IMR-90 (cell line): ENCODE measurements at regions not wholly inside any gene's neighbourhood (a gene's known extent, or its start where the extent isn't known, plus 50 kb on each side); places are given as distances from the start of the nearest gene placed in this dataset.

ENCODE experiments used
- ATAC-seq: fragments of 200-7000 bp; cut with Tn5 transposase; 2 replicates; pipeline ENCODE4 v1.9.1; 2020; ENCODE audit warnings: low read depth, mild to moderate bottlenecking, moderate library complexity
- BruUV-seq: library from RNA; stranded (reverse); fragments of 400-500 nt; replicated peaks from 2 replicates; lab custom pipeline; 2021; lab: Mats Ljungman, UMichigan
- CTCF ChIA-PET: fragments of 300-600 bp; formaldehyde crosslinking; extraction: SDS; loops from one replicate; lab custom pipeline; 2021; ENCODE audit warnings: antibody characterized with exemption; lab: Yijun Ruan, JAX
- POLR2A ChIA-PET: fragments of 300-600 bp; sonication (Branson Sonifier 250); formaldehyde crosslinking; loops from one replicate; lab custom pipeline; 2022; ENCODE audit warnings: antibody characterized with exemption; ENCODE audit not compliant: unreplicated experiment; lab: Charles Lee
- DNase-seq: peaks from one replicate; pipeline ENCODE4 v3.0.0; 2013
- H2AFZ ChIP-seq: replicated peaks from 2 replicates; pipeline ENCODE3; 2013; ENCODE audit warnings: low read length, mild to moderate bottlenecking; ENCODE audit not compliant: poor library complexity
- H2AK5ac ChIP-seq: 2 replicates; pipeline ENCODE4 v1.6.1; 2013; ENCODE audit warnings: low read depth, low read length, inconsistent platforms
- H2AK9ac ChIP-seq: replicated peaks from 2 replicates; pipeline ENCODE3; 2013; ENCODE audit warnings: mild to moderate bottlenecking, low read depth, low read length, moderate library complexity; ENCODE audit not compliant: poor library complexity
- H2BK120ac ChIP-seq: 2 replicates; pipeline ENCODE4 v1.6.1; 2013; ENCODE audit warnings: low read depth, low read length, inconsistent platforms
- H2BK15ac ChIP-seq: 3 replicates; pipeline ENCODE4 v1.6.1; 2013; ENCODE audit warnings: low read depth, low read length, inconsistent platforms
- H2BK20ac ChIP-seq: 2 replicates; pipeline ENCODE4 v1.6.1; 2013; ENCODE audit warnings: low read depth, mild to moderate bottlenecking, inconsistent platforms, low read length, moderate library complexity
- H2BK5ac ChIP-seq: 2 replicates; pipeline ENCODE4 v1.6.1; 2013; ENCODE audit warnings: mild to moderate bottlenecking, low read depth, low read length, inconsistent platforms; ENCODE audit not compliant: poor library complexity, severe bottlenecking
- H3K14ac ChIP-seq: replicated peaks from 2 replicates; pipeline ENCODE4 v1.6.1; 2013; ENCODE audit warnings: low read depth, low read length, inconsistent platforms
- H3K18ac ChIP-seq: 2 replicates; pipeline ENCODE4 v1.6.1; 2013; ENCODE audit warnings: low read depth, low read length, control low read depth
- H3K23ac ChIP-seq: 2 replicates; pipeline ENCODE4 v1.6.1; 2013; ENCODE audit warnings: low read depth, low read length, inconsistent platforms
- H3K27ac ChIP-seq: 2 replicates; pipeline ENCODE4 v1.5.1; 2013; ENCODE audit warnings: mild to moderate bottlenecking, control low read depth, low read length; ENCODE audit not compliant: insufficient read depth
- H3K27me3 ChIP-seq: 2 replicates; pipeline ENCODE4 v1.6.1; 2013; ENCODE audit warnings: low read length; ENCODE audit not compliant: control insufficient read depth, insufficient read depth
- H3K36me3 ChIP-seq: 2 replicates; pipeline ENCODE4 v1.6.1; 2013; ENCODE audit warnings: low read length, mixed read lengths; ENCODE audit not compliant: control insufficient read depth, insufficient read depth
- H3K4ac ChIP-seq: 2 replicates; pipeline ENCODE4 v1.6.1; 2013; ENCODE audit warnings: low read depth, low read length, inconsistent platforms
- H3K4me1 ChIP-seq: 2 replicates; pipeline ENCODE4 v1.6.1; 2013; ENCODE audit warnings: low read length, mixed read lengths; ENCODE audit not compliant: control insufficient read depth, insufficient read depth
- H3K4me2 ChIP-seq: 2 replicates; pipeline ENCODE4 v1.6.1; 2013; ENCODE audit warnings: low read depth, mild to moderate bottlenecking, control low read depth, low read length, moderate library complexity
- H3K4me3 ChIP-seq: 2 replicates; pipeline ENCODE4 v1.5.1; 2013; ENCODE audit warnings: low read depth, mild to moderate bottlenecking, control low read depth, low read length, moderate library complexity; ENCODE audit not compliant: insufficient read depth
- H3K56ac ChIP-seq: 2 replicates; pipeline ENCODE4 v1.6.1; 2013; ENCODE audit warnings: low read length, inconsistent platforms; ENCODE audit not compliant: insufficient read depth; ENCODE audit errors: extremely low read depth
- H3K79me1 ChIP-seq, 2 experiments: 2 replicates each; pipeline ENCODE4 v1.6.1; 2013; ENCODE audit warnings: low read length in 2 of 2, inconsistent platforms in 1 of 2, low read depth in 1 of 2
- H3K9ac ChIP-seq: 2 replicates; pipeline ENCODE4 v1.6.1; 2013; ENCODE audit warnings: low read depth, low read length, control low read depth
- H3K9me1 ChIP-seq: 2 replicates; pipeline ENCODE4 v1.6.1; 2013; ENCODE audit warnings: low read length, inconsistent platforms; ENCODE audit not compliant: insufficient read depth
- H3K9me3 ChIP-seq: 2 replicates; pipeline ENCODE4 v1.6.1; 2013; ENCODE audit warnings: low read length; ENCODE audit not compliant: control insufficient read depth, insufficient read depth
- H4K20me1 ChIP-seq: 2 replicates; pipeline ENCODE4 v1.6.1; 2013; ENCODE audit warnings: low read length, inconsistent platforms; ENCODE audit not compliant: insufficient read depth
- H4K5ac ChIP-seq: 2 replicates; pipeline ENCODE4 v1.6.1; 2013; ENCODE audit warnings: mild to moderate bottlenecking, low read depth, low read length, control low read depth
- H4K8ac ChIP-seq, 2 experiments: 2 replicates each; pipeline ENCODE4 v1.6.1; 2013; ENCODE audit warnings: low read depth in 2 of 2, low read length in 2 of 2, control low read depth in 1 of 2, inconsistent platforms in 1 of 2
- H4K91ac ChIP-seq: 2 replicates; pipeline ENCODE4 v1.6.1; 2013; ENCODE audit warnings: low read depth, low read length, inconsistent platforms; ENCODE audit not compliant: insufficient read depth
- BHLHE40 ChIP-seq: fragments of 150-350 bp; IDR thresholded peaks from 2 replicates; pipeline ENCODE4 v1.6.1; 2016; ENCODE audit warnings: mild to moderate bottlenecking, low read depth, low read length
- CEBPB ChIP-seq: IDR thresholded peaks from 2 replicates; pipeline ENCODE4 v1.6.1; 2012; ENCODE audit warnings: low read depth, low read length, improper control_type of control experiment
- CTCF ChIP-seq: conservative IDR thresholded peaks from 2 replicates; pipeline ENCODE4 v1.5.1; 2012; ENCODE audit warnings: mild to moderate bottlenecking, low read depth, low read length, improper control_type of control experiment
- ELK1 ChIP-seq: fragments of 150-350 bp; IDR thresholded peaks from 2 replicates; pipeline ENCODE4 v1.6.1; 2016; ENCODE audit warnings: low read depth, mild to moderate bottlenecking, low read length, moderate library complexity, borderline replicate concordance
- FOS ChIP-seq: fragments of 150-350 bp; IDR thresholded peaks from 2 replicates; pipeline ENCODE4 v1.6.1; 2016; ENCODE audit warnings: low read depth, low read length
- MAZ ChIP-seq: IDR thresholded peaks from 2 replicates; pipeline ENCODE4 v1.6.1; 2012; ENCODE audit warnings: low read depth, mild to moderate bottlenecking, low read length, improper control_type of control experiment, moderate library complexity, borderline replicate concordance
- MXI1 ChIP-seq: IDR thresholded peaks from 2 replicates; pipeline ENCODE4 v1.6.1; 2012; ENCODE audit warnings: low read depth, mild to moderate bottlenecking, low read length, moderate library complexity, borderline replicate concordance
- POLR2A ChIP-seq: IDR thresholded peaks from 2 replicates; pipeline ENCODE4 v1.6.1; 2012; ENCODE audit warnings: mild to moderate bottlenecking, low read depth, low read length
- RAD21 ChIP-seq: IDR thresholded peaks from 2 replicates; pipeline ENCODE4 v1.6.1; 2012; ENCODE audit warnings: low read length, improper control_type of control experiment
- RCOR1 ChIP-seq: IDR thresholded peaks from 2 replicates; pipeline ENCODE4 v1.6.1; 2012; ENCODE audit warnings: mild to moderate bottlenecking, low read length, improper control_type of control experiment; ENCODE audit not compliant: insufficient replicate concordance
- RFX5 ChIP-seq: IDR thresholded peaks from 2 replicates; pipeline ENCODE4 v1.8.0; 2012; ENCODE audit warnings: low read depth, mild to moderate bottlenecking, low read length, moderate library complexity
- USF2 ChIP-seq: fragments of 150-350 bp; IDR thresholded peaks from 2 replicates; pipeline ENCODE4 v1.6.1; 2017; ENCODE audit warnings: mild to moderate bottlenecking, antibody characterized with exemption, low read length, low read depth
- WGBS, 2 experiments: methylation state at CpG; one replicate each; pipeline versions ENCODE4 v1.1.5 to v1.1.7; 2013; ENCODE audit warnings: missing lambda C conversion rate in 2 of 2; ENCODE audit not compliant: insufficient read length in 1 of 2; ENCODE audit errors: extremely low coverage in 2 of 2; 5-methylcytosine and 5-hydroxymethylcytosine counted together
- dilution Hi-C: fragments of 300-500 bp; cut with HindIII; formaldehyde crosslinking; loops from one replicate; pipeline ENCODE4 v1.14.3; 2018; ENCODE audit warnings: low sequenced_read_pairs; ENCODE audit not compliant: unreplicated experiment
- in situ Hi-C: fragments of 300-500 bp; cut with MboI; formaldehyde crosslinking; loops from 3 replicates; pipeline ENCODE4 v1.14.3; 2019; ENCODE audit warnings: low sequenced_read_pairs, inconsistent platforms, mixed read lengths
- intact Hi-C: fragments of 100-400 bp; cut with micrococcal nuclease; formaldehyde crosslinking; loops from 2 replicates; pipeline ENCODE4 v1.10.0; 2022

GRCh38 chrX:85501349-85501748 is 121.9 kb upstream of the POF1B start:
- Histone ChIP-seq H3K27me3 (no peaks in the 10 kb centered on the region), H3K23ac (no peak overlapping the region), H3K9ac (no peak overlapping the region), H3K4me3 (no peak overlapping the region), H2AK9ac (no peak overlapping the region), H3K4ac (no peak overlapping the region), H2BK5ac (no peak overlapping the region), H3K9me3 (no peaks in the 10 kb centered on the region), H4K8ac (no peak overlapping the region), H3K14ac (no peak overlapping the region), H3K18ac (no peak overlapping the region), H3K79me1 (no peaks in the 10 kb centered on the region), H3K36me3 (no peaks in the 10 kb centered on the region), H2AFZ (no peak overlapping the region), H4K20me1 (no peaks in the 10 kb centered on the region), H3K27ac (no peak overlapping the region), H4K91ac (no peak overlapping the region), H2BK120ac (no peak overlapping the region), H2BK15ac (no peak overlapping the region), H3K56ac (no peak overlapping the region), H2AK5ac (no peak overlapping the region), H3K9me1 (no peaks in the 10 kb centered on the region), H2BK20ac (no peak overlapping the region), H3K4me2 (no peak overlapping the region), H3K4me1 (no peaks in the 10 kb centered on the region), H4K5ac (no peak overlapping the region)
- DNase-seq (no peak), ATAC-seq (no peak)
- intact Hi-C loops (no loop called here), dilution Hi-C loops (no loop called here), in situ Hi-C loops (no loop called here)
- CTCF ChIA-PET, result no interaction called here
- WGBS, 2 experiments, result no CpG with 5 or more reads among the region's 3 CpGs
- POLR2A ChIA-PET, result no interaction called here
- TF ChIP-seq POLR2A (no peak), CTCF (no peak), FOS (no peak), USF2 (no peak), MAZ (no peak), RAD21 (no peak), MXI1 (no peak), BHLHE40 (no peak), RCOR1 (no peak), CEBPB (no peak), RFX5 (no peak), ELK1 (no peak)
- no TSS peak for BruUV-seq
